ENCODE measurements at regions not wholly inside any gene's neighbourhood (a gene's known extent, or its start where the extent isn't known, plus 50 kb on each side); places are given as distances from the start of the nearest gene placed in this dataset.

- TF ChIP-seq POLR2A (IDR thresholded peaks at IDR 0.05; ENCODE audit: low read depth, low read length) (no peak), POLR2AphosphoS5 (IDR thresholded peaks at IDR 0.05; ENCODE audit: low read depth, low read length) (no peak)
These were observed 320.2 kb upstream of the MME start for GRCh38 chr3:154759966-154760365.
